Lower lobe of right lung (tissue), 2 donors: ENCODE measurements at regions not wholly inside any gene's neighbourhood (a gene's known extent, or its start where the extent isn't known, plus 50 kb on each side); places are given as distances from the start of the nearest gene placed in this dataset.

Experiments
- ATAC-seq, 2 donors: fragments of 200-7000 bp; cut with Tn5 transposase; one replicate each; pipeline ENCODE4 v1.9.1; 2020 to 2022; ENCODE audit warnings: mild to moderate bottlenecking in 2 of 2, moderate library complexity in 2 of 2
- DNase-seq: peaks from one replicate; pipeline ENCODE4 v3.0.0-alpha.2; 2020
- H3K27ac ChIP-seq: fragments of 200-600 bp; one replicate; pipeline ENCODE4 v1.8.0; 2022
- H3K27me3 ChIP-seq: fragments of 200-600 bp; one replicate; pipeline ENCODE4 v1.8.0; 2022; ENCODE audit warnings: low read depth
- H3K36me3 ChIP-seq: fragments of 200-600 bp; one replicate; pipeline ENCODE4 v1.8.0; 2022; ENCODE audit warnings: mild to moderate bottlenecking
- H3K4me1 ChIP-seq: fragments of 200-600 bp; one replicate; pipeline ENCODE4 v1.8.0; 2022
- H3K4me3 ChIP-seq: fragments of 200-600 bp; one replicate; pipeline ENCODE4 v1.8.0; 2022; ENCODE audit warnings: mild to moderate bottlenecking
- H3K9me3 ChIP-seq: fragments of 200-600 bp; one replicate; pipeline ENCODE4 v1.8.0; 2022
- intact Hi-C: fragments of 100-400 bp; cut with DNase I; formaldehyde crosslinking; loops from one replicate; pipeline ENCODE4 v1.11.0; 2022
- TF ChIP-seq, protein P1 (sequence below): fragments of 200-600 bp; IDR thresholded peaks from one replicate; pipeline ENCODE4 v1.8.0; 2022; ENCODE audit warnings: antibody characterized with exemption, mild to moderate bottlenecking
- donor health status: DM: no; HTN: yes; CAD: no; lungs with severe emphysema.

- no peak for ATAC-seq
- Histone ChIP-seq H3K36me3 (no peaks in the 10 kb centered on the region), H3K4me1 (no peaks in the 10 kb centered on the region), H3K9me3 (no peaks in the 10 kb centered on the region), H3K27ac (no peak overlapping the region), H3K4me3 (no peak overlapping the region), H3K27me3 (no peaks in the 10 kb centered on the region)
- TF ChIP-seq, protein P1, sequence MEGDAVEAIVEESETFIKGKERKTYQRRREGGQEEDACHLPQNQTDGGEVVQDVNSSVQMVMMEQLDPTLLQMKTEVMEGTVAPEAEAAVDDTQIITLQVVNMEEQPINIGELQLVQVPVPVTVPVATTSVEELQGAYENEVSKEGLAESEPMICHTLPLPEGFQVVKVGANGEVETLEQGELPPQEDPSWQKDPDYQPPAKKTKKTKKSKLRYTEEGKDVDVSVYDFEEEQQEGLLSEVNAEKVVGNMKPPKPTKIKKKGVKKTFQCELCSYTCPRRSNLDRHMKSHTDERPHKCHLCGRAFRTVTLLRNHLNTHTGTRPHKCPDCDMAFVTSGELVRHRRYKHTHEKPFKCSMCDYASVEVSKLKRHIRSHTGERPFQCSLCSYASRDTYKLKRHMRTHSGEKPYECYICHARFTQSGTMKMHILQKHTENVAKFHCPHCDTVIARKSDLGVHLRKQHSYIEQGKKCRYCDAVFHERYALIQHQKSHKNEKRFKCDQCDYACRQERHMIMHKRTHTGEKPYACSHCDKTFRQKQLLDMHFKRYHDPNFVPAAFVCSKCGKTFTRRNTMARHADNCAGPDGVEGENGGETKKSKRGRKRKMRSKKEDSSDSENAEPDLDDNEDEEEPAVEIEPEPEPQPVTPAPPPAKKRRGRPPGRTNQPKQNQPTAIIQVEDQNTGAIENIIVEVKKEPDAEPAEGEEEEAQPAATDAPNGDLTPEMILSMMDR: no peak
- DNase-seq: no peak
- intact Hi-C loops: no loop called here
These were observed 171.2 kb upstream of the SULF2 start for GRCh38 chr20:47956268-47956995.

DNA sequence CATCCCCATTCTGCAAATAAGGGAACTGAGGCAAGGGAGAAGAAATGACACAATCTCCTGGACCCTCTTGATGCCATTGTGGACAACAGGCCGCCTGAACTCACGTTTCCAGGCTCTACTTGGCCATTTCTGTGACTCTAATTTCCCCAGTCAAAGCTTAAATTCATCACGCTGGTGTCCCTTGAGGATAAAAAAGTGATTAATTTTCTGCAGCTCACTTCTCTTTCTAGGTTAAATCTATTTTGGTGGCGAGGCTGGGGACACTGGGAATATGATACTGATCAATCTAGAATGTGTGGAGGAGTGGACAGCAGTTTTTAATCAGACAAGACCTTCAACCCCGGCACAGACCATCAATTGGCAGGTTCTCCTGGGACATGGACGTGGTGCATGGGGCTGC lies 168.2 kb upstream of the SULF2 start:
- Histone ChIP-seq H3K36me3 (no peaks in the 10 kb centered on the region), H3K4me3 (no peak overlapping the region), H3K4me1 (no peaks in the 10 kb centered on the region), H3K27ac (no peak overlapping the region), H3K9me3 (no peaks in the 10 kb centered on the region), H3K27me3 (no peaks in the 10 kb centered on the region)
- ATAC-seq: no peak
- intact Hi-C loops: no loop called here
- TF ChIP-seq, protein P1: no peak
- no peak for DNase-seq

GRCh38 chr20:47952023-47952564 lies 166.8 kb upstream of the SULF2 start:
- Histone ChIP-seq H3K27ac (no peak overlapping the region), H3K9me3 (no peaks in the 10 kb centered on the region), H3K4me3 (no peak overlapping the region), H3K36me3 (no peaks in the 10 kb centered on the region), H3K27me3 (no peaks in the 10 kb centered on the region), H3K4me1 (no peaks in the 10 kb centered on the region)
- intact Hi-C loops: no loop called here
- TF ChIP-seq, protein P1: no peak
- ATAC-seq (no peak), DNase-seq (no peak)

DNA sequence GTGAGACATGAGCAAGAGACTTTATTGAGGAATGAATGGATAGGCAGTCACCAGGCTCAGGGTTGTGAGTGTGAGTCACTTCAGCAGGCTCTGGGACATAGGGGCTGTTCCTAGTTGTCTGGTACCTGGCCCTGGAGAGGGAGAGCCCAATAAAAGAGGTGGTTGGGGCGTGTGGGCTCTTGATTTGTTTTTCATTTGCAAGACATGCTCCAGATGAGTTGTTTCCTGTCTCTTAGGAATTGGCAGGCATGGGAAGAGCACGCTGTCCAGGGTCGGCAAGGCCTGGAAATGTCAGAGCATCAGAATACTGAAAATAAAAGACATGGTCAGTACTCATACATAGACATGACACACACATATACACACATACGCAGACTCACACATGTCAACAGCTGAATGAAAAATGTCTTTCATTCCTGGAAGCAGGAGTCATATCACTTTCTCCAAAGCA lies 166.3 kb upstream of the SULF2 start:
- ATAC-seq (no peak), DNase-seq (no peak)
- intact Hi-C loops: no loop called here
- Histone ChIP-seq H3K4me3 (no peak overlapping the region), H3K36me3 (no peaks in the 10 kb centered on the region), H3K4me1 (no peaks in the 10 kb centered on the region), H3K9me3 (no peaks in the 10 kb centered on the region), H3K27me3 (no peaks in the 10 kb centered on the region), H3K27ac (no peak overlapping the region)
- TF ChIP-seq, protein P1: no peak

DNA sequence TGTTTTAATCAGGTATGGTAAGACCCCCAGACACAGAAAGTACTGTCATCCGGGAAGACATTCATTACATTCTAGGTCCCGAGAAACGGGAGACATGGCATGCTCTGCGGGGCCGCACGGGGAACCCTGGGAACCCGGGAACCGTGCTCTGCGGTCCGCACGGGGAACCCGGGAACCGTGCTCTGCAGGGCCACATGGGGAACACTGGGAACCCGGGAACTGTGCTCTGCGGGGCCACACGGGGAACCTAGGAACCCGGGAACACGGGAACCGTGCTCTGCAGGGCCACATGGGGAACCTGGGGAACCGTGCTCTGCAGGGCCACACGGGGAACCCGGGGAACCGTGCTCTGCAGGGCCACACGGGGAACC lies 165.6 kb upstream of the SULF2 start:
- DNase-seq: no peak

More for the DNA sequence above, 165.6 kb upstream of the SULF2 start:
- no peak overlapping the region for H3K4me3 ChIP-seq
- no peaks in the 10 kb centered on the region for H3K9me3 ChIP-seq
- H3K4me1 ChIP-seq: no peaks in the 10 kb centered on the region
- no peaks in the 10 kb centered on the region for H3K27me3 ChIP-seq
- intact Hi-C loops: no loop called here
- TF ChIP-seq, protein P1: no peak
- H3K27ac ChIP-seq: no peak overlapping the region
- ATAC-seq: no peak
- H3K36me3 ChIP-seq: no peaks in the 10 kb centered on the region
